ENCODE measurements at regions not wholly inside any gene's neighbourhood (a gene's known extent, or its start where the extent isn't known, plus 50 kb on each side); places are given as distances from the start of the nearest gene placed in this dataset.

DNA sequence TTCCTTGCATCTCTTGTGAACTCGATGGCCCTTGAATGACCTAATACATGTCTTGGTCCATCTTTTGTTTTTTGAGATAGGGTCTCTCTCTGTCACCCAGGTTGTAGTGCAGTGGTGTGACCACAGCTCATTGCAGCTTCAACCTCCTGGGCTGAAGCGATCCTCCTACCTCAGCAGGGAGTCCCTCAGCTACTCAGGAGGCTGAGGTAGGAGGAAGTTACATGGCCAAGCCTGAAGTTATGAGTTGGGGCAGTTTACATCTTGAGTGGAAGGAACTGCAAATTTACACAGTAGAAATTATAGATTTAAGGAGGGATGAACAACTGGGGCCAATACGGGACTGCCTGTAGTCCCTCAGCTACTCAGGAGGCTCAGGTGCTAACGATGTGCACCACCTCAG lies 97.2 kb upstream of the METTL14 start (continued):
- no peak for TF ChIP-seq TEAD4 (IDR thresholded peaks at IDR 0.05; ENCODE audit: low read depth, low read length)
- TF ChIP-seq RBBP5 (IDR thresholded peaks at IDR 0.05; ENCODE audit: borderline replicate concordance, low read depth, low read length): no peak
